GM23338 (cell line): ENCODE measurements at regions not wholly inside any gene's neighbourhood (a gene's known extent, or its start where the extent isn't known, plus 50 kb on each side); places are given as distances from the start of the nearest gene placed in this dataset.

Experiments used
- ATAC-seq: fragments of 200-7000 bp; cut with Tn5 transposase; 3 replicates; pipeline ENCODE4 v1.9.1; 2020
- DNase-seq: peaks from one replicate; pipeline ENCODE4 v3.0.0-alpha.2; 2015; ENCODE audit warnings: low spot score
- H2AFZ ChIP-seq: fragments of 200-600 bp; sonication (generic); 2 replicates; pipeline ENCODE4 v1.8.0; 2016; ENCODE audit warnings: antibody characterized with exemption, mild to moderate bottlenecking, moderate library complexity
- H3F3A ChIP-seq: fragments of 200-600 bp; sonication (generic); replicated peaks from 2 replicates; pipeline ENCODE4 v1.8.0; 2017; ENCODE audit warnings: antibody characterized with exemption, mixed run types, low read depth
- H3K27ac ChIP-seq: fragments of 200-600 bp; sonication (generic); 2 replicates; pipeline ENCODE4 v1.6.1; 2016; ENCODE audit warnings: low read depth
- H3K27me3 ChIP-seq: fragments of 200-600 bp; sonication (generic); 2 replicates; pipeline ENCODE4 v1.8.0; 2016; ENCODE audit warnings: mild to moderate bottlenecking, mixed run types, moderate library complexity; ENCODE audit not compliant: insufficient read depth
- H3K36me3 ChIP-seq: fragments of 200-600 bp; sonication (generic); 2 replicates; pipeline ENCODE4 v1.8.0; 2016; ENCODE audit warnings: mild to moderate bottlenecking; ENCODE audit not compliant: insufficient read depth
- H3K4me1 ChIP-seq: fragments of 200-600 bp; sonication (generic); 2 replicates; pipeline ENCODE4 v1.8.0; 2016; ENCODE audit warnings: mild to moderate bottlenecking, moderate library complexity; ENCODE audit not compliant: insufficient read depth
- H3K4me2 ChIP-seq: fragments of 200-600 bp; sonication (generic); 2 replicates; pipeline ENCODE4 v1.7.1; 2017; ENCODE audit warnings: mixed run types
- H3K4me3 ChIP-seq: fragments of 200-600 bp; sonication (generic); 2 replicates; pipeline ENCODE4 v1.6.1; 2016; ENCODE audit warnings: mixed run types
- H3K79me2 ChIP-seq: fragments of 200-600 bp; sonication (generic); replicated peaks from 2 replicates; pipeline ENCODE4 v1.8.0; 2017; ENCODE audit warnings: mild to moderate bottlenecking; ENCODE audit not compliant: insufficient read depth
- H3K9me2 ChIP-seq: fragments of 200-600 bp; sonication (generic); 2 replicates; pipeline ENCODE4 v1.8.0; 2017; ENCODE audit not compliant: insufficient read depth
- H4K20me1 ChIP-seq: fragments of 200-600 bp; sonication (generic); replicated peaks from 2 replicates; pipeline ENCODE4 v1.8.0; 2017; ENCODE audit warnings: mild to moderate bottlenecking; ENCODE audit not compliant: insufficient read depth
- H3K27ac Mint-ChIP-seq: 2 replicates; pipeline ENCODE4 v1.8.0; 2020; ENCODE audit warnings: inconsistent platforms, mild to moderate bottlenecking, moderate library complexity, mixed read lengths
- H3K27me3 Mint-ChIP-seq: 3 replicates; pipeline ENCODE4 v1.8.0; 2022; ENCODE audit warnings: low read depth, mild to moderate bottlenecking, moderate library complexity, mixed read lengths, inconsistent platforms; ENCODE audit not compliant: insufficient read depth, poor library complexity
- H3K36me3 Mint-ChIP-seq: 3 replicates; pipeline ENCODE4 v1.8.0; 2021; ENCODE audit warnings: low read depth, mild to moderate bottlenecking, inconsistent platforms, moderate library complexity, mixed read lengths
- H3K4me1 Mint-ChIP-seq: 3 replicates; pipeline ENCODE4 v1.8.0; 2020; ENCODE audit warnings: mild to moderate bottlenecking, inconsistent platforms, mixed read lengths
- H3K4me3 Mint-ChIP-seq: 3 replicates; pipeline ENCODE4 v1.8.0; 2021; ENCODE audit warnings: moderate library complexity, mild to moderate bottlenecking, inconsistent platforms, mixed read lengths
- H3K9me3 Mint-ChIP-seq: 3 replicates; pipeline ENCODE4 v1.8.0; 2020; ENCODE audit warnings: moderate library complexity, mild to moderate bottlenecking, inconsistent platforms, mixed read lengths
- CREB1 ChIP-seq: fragments of 250-450 bp; sonication (Bioruptor Pico); IDR thresholded peaks from 2 replicates; pipeline ENCODE4 v1.5.0; 2020; ENCODE audit warnings: low read depth, mild to moderate bottlenecking, moderate library complexity
- EZH2phosphoT487 ChIP-seq: fragments of 200-600 bp; sonication (generic); IDR thresholded peaks from one replicate; pipeline ENCODE4 v1.8.1; 2018; ENCODE audit warnings: antibody characterized with exemption; ENCODE audit not compliant: unreplicated experiment
- JUNB ChIP-seq: IDR thresholded peaks from one replicate; pipeline ENCODE4 v1.6.1; 2016; ENCODE audit warnings: antibody characterized with exemption; ENCODE audit not compliant: unreplicated experiment
- NANOG ChIP-seq: IDR thresholded peaks from 2 replicates; pipeline ENCODE4 v1.6.1; 2016; ENCODE audit warnings: antibody characterized with exemption, borderline replicate concordance
- POLR2AphosphoS5 ChIP-seq: IDR thresholded peaks from 2 replicates; pipeline ENCODE4 v1.6.1; 2016; ENCODE audit warnings: antibody characterized with exemption, low read depth
- ZNF114 ChIP-seq: fragments of 250-450 bp; sonication (Bioruptor Pico); IDR thresholded peaks from 2 replicates; pipeline ENCODE4 v1.5.0; 2020; ENCODE audit warnings: mild to moderate bottlenecking, moderate library complexity
- ZNF331 ChIP-seq: fragments of 250-450 bp; sonication (Bioruptor Pico); IDR thresholded peaks from 2 replicates; pipeline ENCODE4 v1.5.0; 2020; ENCODE audit warnings: low read depth, mild to moderate bottlenecking, moderate library complexity
- TF ChIP-seq, protein P1 (sequence below): IDR thresholded peaks from 2 replicates; pipeline ENCODE4 v1.6.1; 2016; ENCODE audit warnings: antibody characterized with exemption

DNA sequence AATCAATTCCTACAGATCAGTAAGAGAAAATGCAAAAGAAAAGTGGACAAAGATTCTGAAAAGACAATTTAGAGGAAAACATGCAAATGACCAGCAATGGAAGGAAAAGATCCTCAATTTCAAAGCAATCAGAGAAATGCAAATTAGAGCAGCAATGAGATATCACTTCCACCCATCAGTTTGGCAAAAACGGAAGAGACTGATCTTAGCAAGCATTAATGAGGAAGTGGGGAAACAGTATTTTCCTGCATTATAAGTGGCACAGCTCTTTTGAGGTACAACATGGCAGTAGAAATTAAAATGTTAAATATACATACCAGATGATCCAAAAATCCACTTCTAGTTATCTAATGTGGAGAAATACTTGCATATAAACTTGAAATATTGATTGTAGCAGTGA lies 69.1 kb upstream of the SLC7A1 start:
- H3K9me3 Mint-ChIP-seq = peaks cover 79% of the 10 kb centered on the region
- H3K79me2 ChIP-seq = no peaks in the 10 kb centered on the region

DNA sequence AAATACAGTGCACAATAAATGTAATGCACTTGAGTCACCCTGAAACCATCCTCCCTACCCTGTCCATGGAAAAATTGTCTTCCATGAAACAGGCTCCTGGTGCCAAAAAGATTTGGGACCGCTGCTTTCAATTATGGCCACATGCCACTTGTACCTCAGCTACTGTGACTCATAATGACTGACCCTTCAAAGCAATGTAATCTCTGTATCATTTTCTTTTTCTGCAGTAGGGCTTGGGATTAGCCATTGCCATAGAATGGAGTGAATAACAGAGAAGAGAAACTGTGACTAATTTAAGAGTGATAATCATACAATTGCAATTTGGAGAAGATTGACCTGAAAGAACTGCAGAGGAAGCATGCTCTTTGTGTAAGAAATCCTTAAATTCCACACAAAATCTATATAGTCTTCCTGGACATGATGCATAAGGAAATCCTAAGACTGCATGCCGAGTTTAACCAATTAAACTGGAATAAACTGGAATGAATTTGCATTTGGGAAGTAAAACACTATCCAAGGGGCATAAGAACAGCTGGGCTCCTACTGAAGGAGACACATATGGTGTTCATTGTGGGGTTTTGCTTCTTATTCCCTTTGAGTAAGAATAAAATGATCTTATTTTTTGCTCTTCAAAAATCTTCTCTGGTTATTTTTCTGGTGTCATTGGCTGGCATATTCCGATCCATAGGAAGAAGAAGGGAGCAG lies 59.5 kb upstream of the SLC7A1 start:
- ATAC-seq = no peak
- no peak for TF ChIP-seq EZH2phosphoT487
- peaks cover 59% of the 10 kb centered on the region for H3K36me3 Mint-ChIP-seq

More for the DNA sequence above, 69.1 kb upstream of the SLC7A1 start:
- no peak for ATAC-seq
- Mint-ChIP-seq H3K36me3 (peaks cover 33% of the 10 kb centered on the region), H3K4me3 (no peak overlapping the region), H3K27ac (no peak overlapping the region), H3K27me3 (no peaks in the 10 kb centered on the region), H3K4me1 (no peaks in the 10 kb centered on the region)
- no peak for DNase-seq
- TF ChIP-seq JUNB = no peak
- no peak for TF ChIP-seq NANOG
- no peak for TF ChIP-seq ZNF114
- no peak for TF ChIP-seq CREB1
- TF ChIP-seq EZH2phosphoT487 = no peak
- peaks cover 6% of the 10 kb centered on the region; the same call in 1 of the 2 replicates for H3K36me3 ChIP-seq
- no peak overlapping the region for H2AFZ ChIP-seq
- H3K27me3 ChIP-seq = no peaks in the 10 kb centered on the region
- H3F3A ChIP-seq = no peaks in the 10 kb centered on the region
- no peaks in the 10 kb centered on the region for H3K9me2 ChIP-seq
- H3K4me3 ChIP-seq = no peak overlapping the region
- H3K4me2 ChIP-seq = no peak overlapping the region
- H4K20me1 ChIP-seq = no peaks in the 10 kb centered on the region
- no peak overlapping the region for H3K27ac ChIP-seq
- no peaks in the 10 kb centered on the region for H3K4me1 ChIP-seq

DNA sequence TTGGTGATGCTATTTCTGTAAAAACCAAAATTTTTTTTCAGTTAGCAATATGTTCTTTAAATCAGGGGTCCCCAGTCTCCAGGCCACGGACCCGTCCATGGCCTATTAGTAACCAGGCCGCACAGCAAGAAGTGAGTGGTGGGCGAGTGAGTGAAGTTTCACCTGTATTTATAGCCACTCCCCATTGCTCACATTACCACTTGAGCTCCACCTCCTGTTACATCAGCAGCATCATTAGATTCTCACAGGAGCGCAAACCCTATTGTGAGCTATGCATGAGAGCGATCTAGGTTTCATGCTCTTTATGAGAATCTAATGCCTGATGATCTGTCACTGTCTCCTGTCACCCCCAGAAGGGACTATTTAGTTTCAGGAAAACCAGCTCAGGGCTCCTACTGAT lies 58.9 kb upstream of the SLC7A1 start:
- H3K27me3 Mint-ChIP-seq = peaks cover 6% of the 10 kb centered on the region
- Histone ChIP-seq H3K36me3 (no peaks in the 10 kb centered on the region), H3K79me2 (no peaks in the 10 kb centered on the region; the same call in 1 of the 2 replicates), H4K20me1 (no peaks in the 10 kb centered on the region), H2AFZ (no peak overlapping the region), H3K4me2 (no peak overlapping the region), H3K27ac (no peak overlapping the region), H3K4me3 (no peak overlapping the region), H3K4me1 (no peaks in the 10 kb centered on the region), H3K9me2 (0 out of 2 replicates have a peak, but pooled peaks cover 4% of the 10 kb centered on the region), H3F3A (no peaks in the 10 kb centered on the region), H3K27me3 (no peaks in the 10 kb centered on the region)
- ATAC-seq (no peak), DNase-seq (no peak)
- H3K27ac Mint-ChIP-seq = no peak overlapping the region
- H3K4me1 Mint-ChIP-seq = no peaks in the 10 kb centered on the region
- no peak for TF ChIP-seq ZNF114
- no peak overlapping the region for H3K4me3 Mint-ChIP-seq
- peaks cover 53% of the 10 kb centered on the region for H3K36me3 Mint-ChIP-seq
- peaks cover 35% of the 10 kb centered on the region for H3K9me3 Mint-ChIP-seq

More for the DNA sequence above, 59.5 kb upstream of the SLC7A1 start:
- H4K20me1 ChIP-seq = no peaks in the 10 kb centered on the region
- no peak overlapping the region for H3K27ac Mint-ChIP-seq
- no peak overlapping the region for H3K4me3 Mint-ChIP-seq
- no peak overlapping the region for H3K27ac ChIP-seq
- no peak for DNase-seq
- H3K4me1 Mint-ChIP-seq = no peaks in the 10 kb centered on the region
- H3K36me3 ChIP-seq = no peaks in the 10 kb centered on the region
- H3K4me3 ChIP-seq = no peak overlapping the region
- H3K4me2 ChIP-seq = no peak overlapping the region
- H3K4me1 ChIP-seq = no peaks in the 10 kb centered on the region
- peaks cover 6% of the 10 kb centered on the region for H3K27me3 Mint-ChIP-seq
- no peak overlapping the region for H2AFZ ChIP-seq
- H3K9me2 ChIP-seq = 0 out of 2 replicates have a peak, but pooled peaks cover 4% of the 10 kb centered on the region
- no peaks in the 10 kb centered on the region for H3F3A ChIP-seq
- H3K9me3 Mint-ChIP-seq = peaks cover 41% of the 10 kb centered on the region
- no peaks in the 10 kb centered on the region for H3K27me3 ChIP-seq
- H3K79me2 ChIP-seq = no peaks in the 10 kb centered on the region

DNA sequence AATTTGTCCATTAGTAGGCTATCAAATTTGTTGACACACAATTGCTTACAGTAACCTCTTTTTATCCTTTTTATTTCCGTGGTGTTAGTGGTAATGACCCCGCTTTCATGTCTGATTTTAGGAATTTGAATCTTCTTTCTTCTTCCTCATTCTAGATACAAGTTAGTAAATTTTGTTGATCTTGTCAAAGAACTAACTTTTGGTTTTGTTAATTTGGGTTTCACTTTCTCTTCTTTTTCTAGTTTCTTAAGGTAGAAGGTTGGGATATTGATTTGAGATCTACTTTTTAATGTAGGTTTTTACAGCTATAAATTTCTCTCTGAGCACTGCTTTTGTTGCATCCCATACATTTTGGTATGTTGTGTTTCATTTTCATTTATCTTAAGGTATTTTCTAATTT lies 53.3 kb upstream of the SLC7A1 start:
- no peak overlapping the region for H2AFZ ChIP-seq
- no peaks in the 10 kb centered on the region for H3K9me2 ChIP-seq
- H3K36me3 Mint-ChIP-seq = peaks cover 7% of the 10 kb centered on the region
- DNase-seq = no peak
- H3K4me3 Mint-ChIP-seq = peak overlapping the region; percentile 20; the same call in 2 of the 3 replicates
- H3K27me3 ChIP-seq = no peaks in the 10 kb centered on the region
- H3K27ac ChIP-seq = no peak overlapping the region
- H3K4me1 Mint-ChIP-seq = no peaks in the 10 kb centered on the region
- H3K79me2 ChIP-seq = no peaks in the 10 kb centered on the region; the same call in 1 of the 2 replicates
- H3K4me1 ChIP-seq = no peaks in the 10 kb centered on the region
- no peaks in the 10 kb centered on the region for H4K20me1 ChIP-seq
- H3K36me3 ChIP-seq = no peaks in the 10 kb centered on the region
- ATAC-seq = no peak
- peaks cover 4% of the 10 kb centered on the region for H3K9me3 Mint-ChIP-seq
- no peak overlapping the region for H3K4me2 ChIP-seq
- peaks cover 4% of the 10 kb centered on the region for H3K27me3 Mint-ChIP-seq
- no peak overlapping the region for H3K4me3 ChIP-seq
- H3K27ac Mint-ChIP-seq = no peak overlapping the region
- H3F3A ChIP-seq = no peaks in the 10 kb centered on the region
- TF ChIP-seq, protein P1, sequence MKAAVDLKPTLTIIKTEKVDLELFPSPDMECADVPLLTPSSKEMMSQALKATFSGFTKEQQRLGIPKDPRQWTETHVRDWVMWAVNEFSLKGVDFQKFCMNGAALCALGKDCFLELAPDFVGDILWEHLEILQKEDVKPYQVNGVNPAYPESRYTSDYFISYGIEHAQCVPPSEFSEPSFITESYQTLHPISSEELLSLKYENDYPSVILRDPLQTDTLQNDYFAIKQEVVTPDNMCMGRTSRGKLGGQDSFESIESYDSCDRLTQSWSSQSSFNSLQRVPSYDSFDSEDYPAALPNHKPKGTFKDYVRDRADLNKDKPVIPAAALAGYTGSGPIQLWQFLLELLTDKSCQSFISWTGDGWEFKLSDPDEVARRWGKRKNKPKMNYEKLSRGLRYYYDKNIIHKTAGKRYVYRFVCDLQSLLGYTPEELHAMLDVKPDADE = no peak
- TF ChIP-seq POLR2AphosphoS5 = no peak
- TF ChIP-seq CREB1 = no peak
- TF ChIP-seq ZNF331 (CRISPR knock-in tag) = no peak
- no peak for TF ChIP-seq JUNB
